ENCODE measurements at regions not wholly inside any gene's neighbourhood (a gene's known extent, or its start where the extent isn't known, plus 50 kb on each side); places are given as distances from the start of the nearest gene placed in this dataset.

DNA sequence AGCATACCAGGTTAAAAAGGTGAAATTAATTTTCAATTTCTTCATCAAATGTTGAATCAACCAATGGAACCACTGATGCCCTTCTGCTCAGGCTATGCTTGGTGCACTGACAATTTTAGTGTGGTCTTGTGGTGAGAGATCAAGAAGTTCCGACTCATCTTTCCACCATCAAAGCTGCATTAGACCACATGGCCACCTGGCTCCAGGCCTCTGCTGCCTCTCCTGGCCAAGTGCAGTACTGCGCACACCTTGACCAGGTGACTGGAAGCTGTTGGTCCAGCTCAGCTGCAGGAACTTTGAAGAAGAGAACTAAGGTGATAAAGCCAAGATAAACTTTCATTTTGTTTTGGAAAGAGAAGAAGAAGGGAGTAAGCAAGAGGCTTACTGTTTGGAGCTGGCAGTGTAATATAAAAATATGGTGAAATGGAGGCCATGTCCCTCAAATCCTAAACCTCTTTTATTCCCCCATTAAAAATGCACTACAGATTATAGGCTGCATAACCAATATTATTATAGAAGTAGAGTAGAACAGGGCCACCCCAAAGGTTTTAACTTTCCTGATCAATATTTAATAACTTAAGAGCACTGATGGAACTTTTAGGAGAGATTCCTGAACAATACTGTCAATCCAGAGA, 315.5 kb upstream of the C9orf72 start:
- DNase-seq (ENCODE audit: low read depth): no peak

GRCh38 chr9:27924502-27924901, 351.2 kb upstream of the C9orf72 start:
- no peak for DNase-seq (ENCODE audit: low read depth)

GRCh38 chr9:27925815-27926214, 352.5 kb upstream of the C9orf72 start:
- DNase-seq (ENCODE audit: low read depth): no peak

DNA sequence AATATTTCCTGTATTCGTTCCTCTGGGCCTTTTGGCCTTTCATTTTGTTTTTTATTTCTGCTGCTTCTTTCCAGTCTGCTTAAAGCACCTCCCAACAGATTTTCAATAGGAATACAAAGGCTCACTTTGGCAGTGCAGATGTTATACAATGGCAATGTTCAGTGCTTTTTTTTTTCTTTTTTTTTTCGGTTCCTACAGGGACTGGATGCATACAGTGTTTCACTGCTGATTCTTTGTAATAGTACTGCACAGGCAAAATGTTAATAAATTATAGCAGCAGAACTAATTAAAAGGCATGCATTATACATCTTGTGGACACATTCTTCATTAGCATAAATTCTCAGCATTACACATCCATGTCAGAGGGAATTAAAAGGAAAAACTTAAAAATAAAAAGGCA, 356.6 kb upstream of the C9orf72 start:
- DNase-seq (ENCODE audit: low read depth): no peak

DNA sequence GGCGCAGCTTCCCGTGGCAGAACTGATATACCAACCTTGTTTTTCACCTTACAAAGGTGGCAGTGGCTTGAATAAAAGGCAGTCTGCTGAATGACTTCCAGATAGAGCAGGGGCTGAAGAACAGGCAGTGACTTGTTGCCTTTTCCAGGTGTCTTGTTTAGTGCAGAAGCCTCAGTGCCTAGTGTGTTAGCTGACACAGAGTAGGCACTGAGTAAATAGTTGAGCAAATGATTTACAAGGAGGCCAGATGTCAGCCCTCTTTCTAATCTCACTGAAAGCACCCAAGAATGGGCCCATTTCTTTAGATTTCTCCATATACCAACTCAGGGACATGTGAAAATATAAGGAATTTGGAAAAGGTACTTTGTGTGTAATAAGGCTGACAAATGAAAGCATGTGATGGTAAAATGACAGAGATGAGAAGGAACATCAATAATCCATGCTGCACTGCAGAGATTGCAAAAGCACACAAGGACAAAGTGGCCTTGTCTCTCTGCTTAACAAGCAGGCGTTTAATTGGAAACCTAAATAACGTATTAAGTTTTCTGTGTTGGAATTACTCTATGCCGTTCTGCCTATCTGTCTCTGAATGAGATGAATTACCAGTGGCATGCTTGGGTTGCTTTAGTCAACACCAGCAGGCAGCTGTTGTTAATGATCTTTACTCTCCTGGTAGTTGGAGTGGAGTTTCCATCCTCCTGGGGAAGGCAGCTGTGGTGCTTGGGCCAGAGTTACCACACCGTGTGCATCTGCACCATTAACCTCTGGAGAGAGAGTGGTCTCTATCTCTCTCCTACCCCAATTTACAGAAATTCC, 360.1 kb upstream of the C9orf72 start:
- DNase-seq (ENCODE audit: low read depth): no peak

DNA sequence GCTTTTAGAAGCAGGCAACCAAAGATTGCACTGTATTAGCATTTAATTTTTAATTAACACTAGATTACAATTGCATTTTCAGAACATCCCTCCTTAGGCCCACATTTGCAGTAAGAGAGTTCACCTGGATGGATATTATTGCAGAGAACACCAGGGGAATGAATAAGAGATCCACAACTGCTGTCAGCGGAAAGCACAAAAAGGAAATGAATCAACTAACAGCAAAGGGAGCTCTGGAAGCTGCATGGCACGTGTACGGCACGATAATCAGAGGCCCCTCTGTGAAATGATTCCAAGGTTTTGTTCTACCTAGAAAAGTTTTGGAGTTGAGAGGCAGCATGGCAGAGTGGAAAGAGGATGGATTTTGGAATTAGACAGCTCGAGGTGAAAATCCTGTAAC, 361.2 kb upstream of the C9orf72 start:
- DNase-seq (ENCODE audit: low read depth): no peak

- DNase-seq (ENCODE audit: low read depth): no peak
Observed at GRCh38 chr9:27939186-27939585, 365.9 kb upstream of the C9orf72 start.

DNA sequence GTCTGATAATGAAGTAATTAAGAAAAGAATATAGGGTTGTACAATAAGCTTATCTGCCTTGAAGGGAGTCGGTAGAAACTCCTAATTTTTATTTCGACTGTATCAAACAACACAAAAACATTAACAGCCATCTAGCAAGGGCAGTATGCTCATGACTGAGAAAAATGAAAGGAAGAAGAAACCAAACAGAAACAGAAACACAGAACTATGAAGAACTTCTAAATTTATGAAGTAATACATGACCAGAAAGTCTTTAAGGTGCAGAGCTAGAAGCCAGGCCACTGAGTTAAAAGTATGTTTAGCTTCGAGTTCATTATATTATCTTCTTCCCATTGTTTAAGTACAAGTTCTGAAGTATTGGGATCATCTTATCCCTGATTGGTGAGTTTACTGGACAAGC, 367.3 kb upstream of the C9orf72 start:
- no peak for DNase-seq (ENCODE audit: low read depth)

DNA sequence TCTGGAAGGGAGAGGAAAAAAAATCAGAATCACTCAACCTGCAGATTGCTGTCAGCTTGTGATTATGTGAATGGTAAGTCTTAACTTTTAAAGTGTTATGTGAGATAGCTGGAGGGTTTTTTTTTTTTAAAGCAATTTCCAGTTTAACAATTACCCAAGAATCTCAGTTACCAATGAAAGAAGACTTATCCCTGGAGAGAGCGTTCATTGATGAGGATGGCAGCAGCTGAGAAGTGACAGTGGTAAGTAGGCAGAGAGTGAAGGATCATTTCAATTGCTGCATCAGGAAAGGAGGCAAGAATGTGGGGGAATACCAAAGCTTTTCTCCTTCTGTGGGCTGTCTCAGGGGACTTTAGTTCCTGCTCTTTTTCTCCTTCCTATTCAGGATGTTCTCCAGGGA, 370.2 kb upstream of the C9orf72 start:
- DNase-seq (ENCODE audit: low read depth): no peak

GRCh38 chr9:27945386-27945785, 372.1 kb upstream of the C9orf72 start:
- DNase-seq (ENCODE audit: low read depth): peak; percentile 57

DNA sequence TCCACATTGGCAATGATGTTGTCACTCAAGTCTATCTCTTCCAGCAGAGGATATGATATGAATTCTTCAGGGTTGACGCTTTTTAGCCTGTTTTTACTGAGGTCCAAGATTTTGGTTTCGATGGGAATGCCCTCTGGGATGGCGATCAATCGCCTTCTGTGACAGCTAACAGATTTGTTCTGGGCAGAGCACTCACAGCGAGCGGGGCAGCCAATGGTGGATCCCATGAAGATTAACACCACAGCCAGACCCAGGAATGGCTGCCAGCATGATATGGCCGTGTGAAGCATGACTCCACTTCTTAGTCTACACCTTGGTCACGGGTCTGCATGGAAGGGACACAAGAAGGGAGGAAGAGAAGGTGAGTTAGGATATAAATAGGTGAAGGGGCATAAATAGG, 377.1 kb upstream of the C9orf72 start:
- no peak for DNase-seq (ENCODE audit: low read depth)

GRCh38 chr9:27954858-27955257, 381.6 kb upstream of the C9orf72 start:
- no peak for DNase-seq (ENCODE audit: low read depth)

DNA sequence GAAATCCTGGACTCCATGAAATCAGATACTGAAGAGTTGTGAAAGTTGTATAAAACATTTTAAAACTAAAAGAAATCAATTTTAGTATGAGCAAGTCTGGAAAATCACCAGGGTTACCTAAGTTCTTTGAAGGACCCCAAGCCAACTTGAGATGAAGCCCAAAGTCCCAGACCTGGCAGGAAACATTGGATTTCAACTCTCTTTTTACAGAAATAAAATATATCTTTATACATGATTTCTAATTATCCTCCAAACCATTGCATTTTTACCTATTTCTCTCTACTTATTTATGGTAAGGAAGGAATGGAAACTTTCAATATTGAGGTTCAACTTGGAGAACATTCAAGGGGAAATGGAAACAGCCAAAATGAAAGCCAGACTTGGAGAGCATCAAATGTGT, 390.6 kb upstream of the C9orf72 start:
- DNase-seq (ENCODE audit: low read depth): no peak

GRCh38 chr9:27967210-27967609, 393.9 kb upstream of the C9orf72 start:
- DNase-seq (ENCODE audit: low read depth): no peak

GRCh38 chr9:27977931-27978330, 404.6 kb upstream of the C9orf72 start:
- no peak for DNase-seq (ENCODE audit: low read depth)

GRCh38 chr9:27985714-27986113, 412.4 kb upstream of the C9orf72 start:
- DNase-seq (ENCODE audit: low read depth): no peak

DNA sequence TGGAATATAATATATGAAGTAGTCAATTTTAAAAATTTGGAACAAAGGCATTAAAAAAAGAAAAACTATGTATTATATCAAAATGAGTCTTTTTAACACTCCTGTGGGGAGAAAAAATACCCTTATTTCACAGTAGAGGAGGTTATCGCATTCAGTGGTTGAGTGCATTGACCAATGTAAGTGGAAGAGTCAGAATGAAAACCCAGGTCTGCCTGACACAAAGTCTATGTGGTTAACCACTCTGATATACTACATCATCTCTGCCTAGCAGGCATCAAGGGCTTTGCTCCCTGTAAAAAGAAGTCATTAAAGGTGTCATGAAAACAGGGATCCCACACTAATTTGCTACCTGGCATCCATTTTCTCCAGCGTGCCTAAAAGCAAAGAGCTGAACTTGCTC, 417.2 kb upstream of the C9orf72 start:
- no peak for DNase-seq (ENCODE audit: low read depth)

- DNase-seq (ENCODE audit: low read depth): no peak
Observed at GRCh38 chr9:27991221-27991620, 417.9 kb upstream of the C9orf72 start.

GRCh38 chr9:28001096-28001495, 427.8 kb upstream of the C9orf72 start:
- no peak for DNase-seq (ENCODE audit: low read depth)

- DNase-seq (ENCODE audit: low read depth): no peak
Observed at GRCh38 chr9:28004900-28005299, 431.6 kb upstream of the C9orf72 start.

DNA sequence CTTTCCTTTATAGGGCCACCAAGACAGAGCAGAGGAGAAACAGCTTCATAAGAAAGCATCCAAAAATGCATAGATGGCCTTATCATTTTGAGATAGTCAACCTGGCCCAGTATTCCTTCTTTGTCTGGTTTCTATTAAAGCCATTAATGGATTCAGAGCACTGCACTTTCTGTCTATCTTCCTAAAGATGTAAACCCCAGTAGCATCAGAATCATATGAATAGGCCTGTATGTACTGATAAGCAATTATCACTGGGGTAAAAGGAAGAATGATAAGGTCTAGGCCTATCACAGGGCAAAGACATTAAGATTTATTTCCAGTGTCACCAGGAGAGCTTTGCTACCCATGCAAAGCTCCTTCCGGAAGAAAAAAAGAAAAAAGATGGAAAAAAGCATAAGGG, 432.5 kb upstream of the C9orf72 start:
- no peak for DNase-seq (ENCODE audit: low read depth)

DNA sequence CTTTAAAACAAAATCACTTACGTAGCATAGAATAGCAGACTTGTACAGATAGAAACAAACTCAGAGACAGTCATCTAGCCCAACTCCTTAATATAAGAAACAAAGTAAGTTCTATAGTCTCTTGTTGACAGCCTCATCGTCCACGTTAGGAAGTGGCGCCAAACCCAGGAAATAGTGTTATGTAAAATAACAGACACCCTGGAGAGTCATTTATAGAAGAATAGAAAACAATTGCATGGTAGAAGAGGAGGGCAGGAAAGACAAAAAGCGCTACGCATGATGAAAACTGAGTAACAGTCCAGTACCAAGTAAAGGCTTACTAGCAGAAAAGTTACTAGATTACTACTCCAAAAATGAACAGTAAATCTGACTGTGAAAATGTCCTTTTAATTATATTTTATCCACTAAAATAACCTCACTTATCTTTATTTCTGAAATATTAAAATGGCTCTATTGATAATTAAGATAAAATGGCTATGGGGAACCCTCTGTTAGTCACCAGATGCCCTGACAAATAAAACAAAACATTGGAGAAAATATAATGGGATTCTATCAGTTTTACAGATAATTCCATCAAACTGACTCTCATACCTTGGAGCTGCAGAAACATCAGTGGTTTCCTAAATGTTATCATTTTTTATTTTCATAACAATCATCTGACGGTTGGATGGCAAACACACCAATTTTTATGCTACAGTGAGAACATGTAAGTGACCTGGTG, 434.0 kb upstream of the C9orf72 start:
- no peak for DNase-seq (ENCODE audit: low read depth)

DNA sequence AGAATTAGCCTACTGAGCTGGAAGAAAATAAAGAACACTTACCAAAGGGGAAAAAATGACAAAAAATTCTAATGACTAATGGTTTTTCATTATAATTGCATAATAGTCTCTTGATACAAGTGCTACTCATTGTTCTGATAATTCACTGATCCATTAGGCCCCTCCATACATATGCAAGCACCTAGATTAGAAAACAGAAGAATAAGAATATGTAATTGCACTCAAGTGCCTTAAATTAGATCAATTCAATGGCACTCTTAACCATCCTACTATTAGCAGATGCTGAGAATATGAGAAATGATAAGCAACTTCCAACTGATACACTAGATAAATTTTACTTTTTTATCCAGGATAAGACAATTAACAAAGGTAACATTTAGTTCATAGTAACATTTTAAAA, 440.9 kb upstream of the C9orf72 start:
- no peak for DNase-seq (ENCODE audit: low read depth)

All from stromal cell of bone marrow (primary cell).